Smooth muscle cell (in vitro differentiated cells): ENCODE measurements at regions not wholly inside any gene's neighbourhood (a gene's known extent, or its start where the extent isn't known, plus 50 kb on each side); places are given as distances from the start of the nearest gene placed in this dataset.

Experiments used
- DNase-seq: peaks from one replicate; lab custom pipeline; 2025; ENCODE audit not compliant: unreplicated experiment; lab: John Stamatoyannopoulos, UW
- H2AFZ ChIP-seq: fragments of 200-600 bp; sonication (generic); 2 replicates; pipeline ENCODE4 v1.6.0; 2016; ENCODE audit warnings: antibody characterized with exemption, low read depth, mild to moderate bottlenecking
- H3F3A ChIP-seq: fragments of 200-600 bp; sonication (generic); 2 replicates; pipeline ENCODE4 v1.6.0; 2017; ENCODE audit warnings: antibody characterized with exemption, low read depth
- H3K27ac ChIP-seq: fragments of 200-600 bp; sonication (generic); 2 replicates; pipeline ENCODE4 v1.5.1; 2016; ENCODE audit warnings: low read depth, mild to moderate bottlenecking
- H3K27me3 ChIP-seq: fragments of 200-600 bp; sonication (generic); 2 replicates; pipeline ENCODE4 v1.6.1; 2016; ENCODE audit warnings: low read depth, mild to moderate bottlenecking
- H3K36me3 ChIP-seq: fragments of 200-600 bp; sonication (generic); 2 replicates; pipeline ENCODE4 v1.5.1; 2016; ENCODE audit warnings: low read depth
- H3K4me1 ChIP-seq: fragments of 200-600 bp; sonication (generic); 2 replicates; pipeline ENCODE4 v1.5.1; 2016; ENCODE audit warnings: low read depth
- H3K4me2 ChIP-seq: fragments of 200-600 bp; sonication (generic); 2 replicates; pipeline ENCODE4 v1.6.0; 2016; ENCODE audit warnings: mild to moderate bottlenecking
- H3K4me3 ChIP-seq: fragments of 200-600 bp; sonication (generic); 2 replicates; pipeline ENCODE4 v1.5.1; 2016; ENCODE audit warnings: mild to moderate bottlenecking
- H3K79me2 ChIP-seq: fragments of 200-600 bp; sonication (generic); 2 replicates; pipeline ENCODE4 v1.6.0; 2016; ENCODE audit warnings: low read depth, mild to moderate bottlenecking
- H3K9ac ChIP-seq: fragments of 200-600 bp; sonication (generic); 2 replicates; pipeline ENCODE4 v1.6.0; 2016; ENCODE audit warnings: low read depth
- H3K9me3 ChIP-seq: fragments of 200-600 bp; sonication (generic); replicated peaks from 2 replicates; pipeline ENCODE4 v1.5.1; 2016; ENCODE audit warnings: low read depth
- H4K20me1 ChIP-seq: fragments of 200-600 bp; sonication (generic); 2 replicates; pipeline ENCODE4 v1.6.0; 2016; ENCODE audit warnings: low read depth
- CTCF ChIP-seq: fragments of 200-600 bp; sonication (generic); IDR thresholded peaks from 2 replicates; pipeline ENCODE4 v1.5.1; 2017; ENCODE audit warnings: borderline replicate concordance, mild to moderate bottlenecking, antibody characterized with exemption; ENCODE audit not compliant: insufficient read depth, poor library complexity, severe bottlenecking
- WGBS: methylation state at CpG from one replicate; pipeline ENCODE4 v1.1.7; 2016; ENCODE audit warnings: low lambda C conversion rate; 5-methylcytosine and 5-hydroxymethylcytosine counted together

GRCh38 chr14:46245276-46245675, 406.3 kb downstream of the RPL10L start:
- Histone ChIP-seq H3K27me3 (no peaks in the 10 kb centered on the region), H4K20me1 (no peaks in the 10 kb centered on the region), H3K4me1 (no peaks in the 10 kb centered on the region), H3K9me3 (no peaks in the 10 kb centered on the region), H3K27ac (no peak overlapping the region), H3K36me3 (no peaks in the 10 kb centered on the region), H3K9ac (no peak overlapping the region), H3K4me2 (no peak overlapping the region), H3F3A (no peaks in the 10 kb centered on the region), H2AFZ (no peak overlapping the region), H3K4me3 (no peak overlapping the region), H3K79me2 (no peaks in the 10 kb centered on the region)
- TF ChIP-seq CTCF = no peak
- no peak for DNase-seq
- 89% methylated on average over 2 of the region's 2 CpGs for WGBS

GRCh38 chr14:46233786-46234185, 417.8 kb downstream of the RPL10L start:
- whole genome bisulfite sequencing = 71% methylated on average over 2 of the region's 2 CpGs
- no peak overlapping the region for H3K27ac ChIP-seq
- H3K9me3 ChIP-seq = no peaks in the 10 kb centered on the region
- no peak overlapping the region for H3K4me3 ChIP-seq
- no peak overlapping the region for H3K4me2 ChIP-seq
- no peak overlapping the region for H3K9ac ChIP-seq
- H4K20me1 ChIP-seq = no peaks in the 10 kb centered on the region
- TF ChIP-seq CTCF = no peak
- H3K79me2 ChIP-seq = no peaks in the 10 kb centered on the region
- no peak overlapping the region for H2AFZ ChIP-seq
- no peaks in the 10 kb centered on the region for H3K36me3 ChIP-seq
- H3K27me3 ChIP-seq = no peaks in the 10 kb centered on the region
- no peak for DNase-seq
- no peaks in the 10 kb centered on the region for H3K4me1 ChIP-seq
- H3F3A ChIP-seq = no peaks in the 10 kb centered on the region

GRCh38 chr14:46230540-46230939, 421.0 kb downstream of the RPL10L start:
- no peak for TF ChIP-seq CTCF
- WGBS = 99% methylated on average over 2 of the region's 2 CpGs
- no peaks in the 10 kb centered on the region for H3K27me3 ChIP-seq
- no peak overlapping the region for H3K4me2 ChIP-seq
- H2AFZ ChIP-seq = no peak overlapping the region
- no peak for DNase-seq
- H3F3A ChIP-seq = no peaks in the 10 kb centered on the region
- H4K20me1 ChIP-seq = no peaks in the 10 kb centered on the region
- H3K36me3 ChIP-seq = no peaks in the 10 kb centered on the region
- H3K9ac ChIP-seq = no peak overlapping the region
- H3K4me3 ChIP-seq = no peak overlapping the region
- H3K79me2 ChIP-seq = no peaks in the 10 kb centered on the region
- H3K27ac ChIP-seq = no peak overlapping the region
- no peaks in the 10 kb centered on the region for H3K9me3 ChIP-seq
- H3K4me1 ChIP-seq = no peaks in the 10 kb centered on the region

- no peak for TF ChIP-seq CTCF
- H3K4me1 ChIP-seq = no peaks in the 10 kb centered on the region
- no peak overlapping the region for H3K9ac ChIP-seq
- no peak overlapping the region for H3K4me2 ChIP-seq
- no peaks in the 10 kb centered on the region for H3K9me3 ChIP-seq
- H3K36me3 ChIP-seq = no peaks in the 10 kb centered on the region
- H3K4me3 ChIP-seq = no peak overlapping the region
- no peaks in the 10 kb centered on the region for H4K20me1 ChIP-seq
- H3F3A ChIP-seq = no peaks in the 10 kb centered on the region
- no peaks in the 10 kb centered on the region for H3K79me2 ChIP-seq
- H3K27ac ChIP-seq = no peak overlapping the region
- no peak for DNase-seq
- peaks cover 6% of the 10 kb centered on the region for H3K27me3 ChIP-seq
- WGBS = 80% methylated on average over 1 of the region's 1 CpG
- H2AFZ ChIP-seq = no peak overlapping the region
Measured at GRCh38 chr14:46215801-46216200, 435.8 kb downstream of the RPL10L start.
